Upper lobe of left lung (tissue), 6 donors: ENCODE measurements at regions not wholly inside any gene's neighbourhood (a gene's known extent, or its start where the extent isn't known, plus 50 kb on each side); places are given as distances from the start of the nearest gene placed in this dataset.

Experiments
- ATAC-seq, 2 donors: fragments of 200-7000 bp; cut with Tn5 transposase; one replicate each; pipeline ENCODE4 v1.9.1; 2022; ENCODE audit warnings: mild to moderate bottlenecking in 2 of 2, moderate library complexity in 2 of 2; ENCODE audit not compliant: low FRiP score in 2 of 2
- DNase-seq, 2 donors: peaks; one replicate each; pipeline ENCODE4 v3.0.0-alpha.2; 2019 to 2020
- H3K27ac ChIP-seq, 4 donors: fragments of 200-600 bp; sonication (generic); one replicate each; pipeline ENCODE4 v1.5.1; 2016 to 2019
- H3K27me3 ChIP-seq, 4 donors: fragments of 200-600 bp; sonication (generic); one replicate each; pipeline ENCODE4 v1.5.1; 2017 to 2019
- H3K36me3 ChIP-seq, 4 donors: fragments of 200-600 bp; sonication (generic); one replicate each; pipeline ENCODE4 v1.5.1; 2016 to 2019
- H3K4me1 ChIP-seq, 4 donors: fragments of 200-600 bp; sonication (generic); one replicate each; pipeline ENCODE4 v1.5.1; 2018 to 2019
- H3K4me3 ChIP-seq, 4 donors: fragments of 200-600 bp; sonication (generic); one replicate each; pipeline ENCODE4 v1.5.1; 2017 to 2019; ENCODE audit warnings: mild to moderate bottlenecking in 2 of 4, moderate library complexity in 1 of 4
- H3K9me3 ChIP-seq, 4 donors: fragments of 200-600 bp; sonication (generic); one replicate each; pipeline ENCODE4 v1.5.1; 2018 to 2019
- EP300 ChIP-seq, 4 donors: sonication (generic); formaldehyde crosslinking; IDR thresholded peaks; one replicate each; pipeline ENCODE4 v1.5.1; 2017; ENCODE audit warnings: antibody characterized with exemption in 4 of 4, control low read depth in 2 of 4
- POLR2A ChIP-seq, 4 donors: fragments of 450-650 bp; IDR thresholded peaks; one replicate each; pipeline ENCODE4 v1.5.1; 2016 to 2017; ENCODE audit warnings: antibody characterized with exemption in 4 of 4, mild to moderate bottlenecking in 2 of 4
- POLR2AphosphoS5 ChIP-seq, 2 donors: sonication (generic); formaldehyde crosslinking; IDR thresholded peaks; one replicate each; pipeline ENCODE4 v1.5.1; 2017; ENCODE audit warnings: antibody characterized with exemption in 2 of 2
- WGBS, 2 donors: methylation state at CpG; one replicate each; pipeline ENCODE4 v1.1.5; 2017 to 2018; 5-methylcytosine and 5-hydroxymethylcytosine counted together
- TF ChIP-seq, protein P1 (sequence below), 6 experiments: fragments of 450-650 bp in 4 of 6; fragments of 200-600 bp in 2 of 6; sonication (generic) in 2 of 6; IDR thresholded peaks; one replicate each; pipeline ENCODE4 v1.5.1; 2016 to 2019; ENCODE audit warnings: antibody characterized with exemption in 6 of 6
- donor health status: DM: no; HTN: no; CAD: no; lungs with moderate emphysema.
- donor health status: DM: no; HTN: yes; CAD: no; lungs with severe emphysema.

DNA sequence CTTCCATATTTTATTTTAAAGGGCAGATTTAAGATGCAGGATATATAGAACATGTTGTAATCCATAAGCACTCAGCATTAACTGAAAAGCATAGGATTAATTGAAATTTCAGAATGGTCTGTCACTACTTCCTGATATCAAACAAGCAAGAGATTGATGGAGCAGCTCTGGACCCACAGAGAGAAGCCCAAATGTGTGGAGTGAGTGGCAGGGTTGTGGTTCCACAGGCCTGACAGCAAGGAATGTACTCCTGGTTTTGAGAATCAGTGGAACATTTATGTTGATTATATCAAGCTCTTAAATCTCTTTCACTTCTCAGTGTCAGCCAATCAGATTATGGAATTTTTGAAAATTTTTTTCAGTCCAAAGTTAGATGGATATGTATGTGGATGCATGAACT, 267.6 kb upstream of the PRICKLE1 start:
- Histone ChIP-seq H3K27me3 (no peaks in the 10 kb centered on the region), H3K4me1 (peaks cover 0 to 3% (median 0%) of the 10 kb centered on the region in 4 donors), H3K9me3 (no peaks in the 10 kb centered on the region), H3K27ac (no peak overlapping the region), H3K36me3 (no peaks in the 10 kb centered on the region), H3K4me3 (no peak overlapping the region)
- ATAC-seq (no peak), DNase-seq (no peak)
- TF ChIP-seq, protein P1, sequence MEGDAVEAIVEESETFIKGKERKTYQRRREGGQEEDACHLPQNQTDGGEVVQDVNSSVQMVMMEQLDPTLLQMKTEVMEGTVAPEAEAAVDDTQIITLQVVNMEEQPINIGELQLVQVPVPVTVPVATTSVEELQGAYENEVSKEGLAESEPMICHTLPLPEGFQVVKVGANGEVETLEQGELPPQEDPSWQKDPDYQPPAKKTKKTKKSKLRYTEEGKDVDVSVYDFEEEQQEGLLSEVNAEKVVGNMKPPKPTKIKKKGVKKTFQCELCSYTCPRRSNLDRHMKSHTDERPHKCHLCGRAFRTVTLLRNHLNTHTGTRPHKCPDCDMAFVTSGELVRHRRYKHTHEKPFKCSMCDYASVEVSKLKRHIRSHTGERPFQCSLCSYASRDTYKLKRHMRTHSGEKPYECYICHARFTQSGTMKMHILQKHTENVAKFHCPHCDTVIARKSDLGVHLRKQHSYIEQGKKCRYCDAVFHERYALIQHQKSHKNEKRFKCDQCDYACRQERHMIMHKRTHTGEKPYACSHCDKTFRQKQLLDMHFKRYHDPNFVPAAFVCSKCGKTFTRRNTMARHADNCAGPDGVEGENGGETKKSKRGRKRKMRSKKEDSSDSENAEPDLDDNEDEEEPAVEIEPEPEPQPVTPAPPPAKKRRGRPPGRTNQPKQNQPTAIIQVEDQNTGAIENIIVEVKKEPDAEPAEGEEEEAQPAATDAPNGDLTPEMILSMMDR (IDR thresholded peaks at IDR 0.05): no peak
- TF ChIP-seq POLR2A (IDR thresholded peaks at IDR 0.05) (no peak), POLR2AphosphoS5 (IDR thresholded peaks at IDR 0.05) (no peak), EP300 (IDR thresholded peaks at IDR 0.05) (no peak)

DNA sequence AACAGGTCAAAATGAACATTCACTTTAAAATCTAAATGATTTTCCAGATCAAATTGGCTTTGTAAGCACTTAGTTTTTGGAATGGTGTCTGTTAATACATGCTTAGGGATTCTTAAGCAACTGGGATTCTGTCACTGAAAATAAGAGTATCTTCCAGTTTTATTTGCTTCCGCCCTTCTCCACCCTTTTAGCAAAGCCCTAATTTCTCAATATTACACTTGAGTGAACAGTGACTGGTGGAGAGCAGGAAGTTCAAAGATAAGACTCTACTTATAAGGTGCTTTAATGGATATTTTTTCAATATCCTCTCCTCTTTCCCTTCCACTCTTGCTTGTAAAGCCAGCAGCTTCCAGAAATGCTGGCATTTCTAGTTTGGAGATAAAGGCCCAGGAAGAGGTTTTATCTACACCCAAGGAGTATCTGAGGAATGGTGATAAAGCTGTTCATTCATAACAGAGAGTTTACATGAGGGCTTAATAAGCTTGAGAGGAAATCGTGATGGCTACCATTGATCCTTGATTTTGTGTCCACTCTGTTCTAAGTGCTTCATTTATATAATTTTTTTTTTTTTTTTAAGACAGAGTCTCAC, 265.9 kb upstream of the PRICKLE1 start:
- WGBS, 2 donors: 52 to 67% methylated on average over 2 of the region's 2 CpGs
- ATAC-seq: no peak
- no peak for DNase-seq

DNA sequence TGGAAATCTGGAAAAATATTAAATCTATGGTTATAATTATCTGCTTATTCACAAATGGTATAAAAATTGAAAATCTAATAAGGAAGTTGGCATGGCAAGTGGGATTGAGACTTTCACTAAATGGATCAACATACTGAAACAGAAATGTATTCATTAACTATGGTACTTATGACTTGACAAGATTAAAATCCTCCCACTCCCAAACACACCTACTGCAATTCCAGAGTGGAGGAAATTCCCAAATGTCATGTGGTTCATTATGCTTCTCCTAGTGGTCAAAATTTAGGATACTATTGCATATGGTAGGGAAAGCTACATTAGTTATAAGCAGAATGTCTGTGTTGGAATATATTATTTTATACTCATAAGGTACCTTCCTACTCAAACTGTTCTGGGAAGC, 265.3 kb upstream of the PRICKLE1 start:
- H3K27ac ChIP-seq: no peak overlapping the region
- H3K4me1 ChIP-seq: peaks cover 0 to 3% (median 0%) of the 10 kb centered on the region in 4 donors
- DNase-seq (no peak), ATAC-seq (no peak)
- H3K9me3 ChIP-seq: no peaks in the 10 kb centered on the region
- no peak overlapping the region for H3K4me3 ChIP-seq
- no peaks in the 10 kb centered on the region for H3K36me3 ChIP-seq
- TF ChIP-seq POLR2A (IDR thresholded peaks at IDR 0.05) (no peak), EP300 (IDR thresholded peaks at IDR 0.05) (no peak)
- no peaks in the 10 kb centered on the region for H3K27me3 ChIP-seq

More for the DNA sequence above, 265.9 kb upstream of the PRICKLE1 start:
- Histone ChIP-seq H3K27me3 (no peaks in the 10 kb centered on the region), H3K4me1 (peaks cover 0 to 3% (median 0%) of the 10 kb centered on the region in 4 donors), H3K27ac (no peak overlapping the region), H3K4me3 (no peak overlapping the region), H3K36me3 (no peaks in the 10 kb centered on the region), H3K9me3 (no peaks in the 10 kb centered on the region)
- TF ChIP-seq POLR2A (IDR thresholded peaks at IDR 0.05): no peak
- TF ChIP-seq, protein P1 (IDR thresholded peaks at IDR 0.05): no peak
- no peak for TF ChIP-seq POLR2AphosphoS5 (IDR thresholded peaks at IDR 0.05)
- no peak for TF ChIP-seq EP300 (IDR thresholded peaks at IDR 0.05)

DNA sequence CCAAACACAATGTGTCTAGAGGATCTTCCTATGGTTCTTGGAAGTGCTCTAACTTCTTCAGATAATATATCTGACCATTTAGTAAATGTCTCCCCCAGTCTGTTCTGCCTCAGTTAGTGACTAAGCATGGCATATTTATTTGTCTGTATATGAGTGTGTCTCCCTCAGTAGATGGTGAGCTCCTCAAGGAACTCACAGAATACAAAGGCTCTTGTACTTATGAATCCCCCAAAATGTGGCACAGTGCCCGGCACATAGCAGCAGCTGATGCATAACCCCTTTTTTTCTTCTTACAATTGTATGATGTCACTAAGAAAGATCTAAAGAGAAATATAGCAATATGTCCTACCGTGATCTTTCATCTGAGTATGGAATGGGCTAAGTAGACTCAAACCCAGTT, 264.7 kb upstream of the PRICKLE1 start:
- Histone ChIP-seq H3K4me3 (no peak overlapping the region), H3K9me3 (no peaks in the 10 kb centered on the region), H3K27ac (no peak overlapping the region), H3K36me3 (no peaks in the 10 kb centered on the region), H3K27me3 (no peaks in the 10 kb centered on the region), H3K4me1 (peaks cover 0 to 3% (median 0%) of the 10 kb centered on the region in 4 donors)
- no peak for TF ChIP-seq EP300 (IDR thresholded peaks at IDR 0.05)
- TF ChIP-seq POLR2AphosphoS5 (IDR thresholded peaks at IDR 0.05): no peak
- TF ChIP-seq POLR2A (IDR thresholded peaks at IDR 0.05): no peak
- TF ChIP-seq, protein P1 (IDR thresholded peaks at IDR 0.05): no peak
- DNase-seq (no peak), ATAC-seq (no peak)
- 81 to 88% methylated on average over 2 of the region's 2 CpGs for WGBS, 2 donors

DNA sequence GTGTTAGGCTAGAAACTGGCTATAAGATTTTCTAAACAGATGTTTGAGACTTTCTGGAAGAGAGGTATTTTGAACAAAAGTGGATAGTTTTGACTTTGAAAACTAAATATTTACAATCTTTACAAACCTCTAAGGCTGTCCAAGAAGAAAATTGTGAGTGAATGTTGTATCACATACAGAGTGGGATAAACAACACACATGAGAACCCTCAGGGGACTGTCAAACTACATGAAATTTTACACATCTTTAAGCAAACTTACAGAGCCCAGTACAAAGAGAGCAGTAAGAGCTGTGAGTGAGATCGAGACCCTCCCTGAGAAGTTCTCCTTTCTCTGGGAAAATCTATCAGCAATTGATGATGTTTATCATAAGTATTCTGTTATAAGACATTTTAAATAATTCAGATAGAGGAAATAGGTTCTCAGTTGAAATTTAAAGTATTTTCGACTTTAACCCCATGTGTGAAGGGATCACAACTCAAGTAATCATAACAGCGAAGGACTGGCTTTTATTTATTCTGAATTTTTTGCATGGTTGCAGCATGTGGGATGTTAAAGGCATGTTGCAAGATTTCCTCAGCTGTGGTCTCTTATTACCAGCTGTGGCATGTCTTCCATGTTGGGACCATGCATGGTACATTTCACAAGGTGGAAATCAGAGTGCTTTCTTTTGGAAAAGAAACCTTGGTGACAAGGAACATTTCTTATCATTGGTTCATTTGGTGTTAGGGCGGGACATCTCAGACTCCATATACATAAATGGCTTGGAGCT, 264.0 kb upstream of the PRICKLE1 start:
- Histone ChIP-seq H3K4me1 (peaks cover 0 to 3% (median 0%) of the 10 kb centered on the region in 4 donors), H3K36me3 (no peaks in the 10 kb centered on the region), H3K27ac (no peak overlapping the region), H3K9me3 (no peaks in the 10 kb centered on the region), H3K27me3 (no peaks in the 10 kb centered on the region), H3K4me3 (no peak overlapping the region)
- WGBS, 2 donors: 77 to 89% methylated on average over 4 of the region's 4 CpGs
- TF ChIP-seq POLR2AphosphoS5 (IDR thresholded peaks at IDR 0.05) (no peak), POLR2A (IDR thresholded peaks at IDR 0.05) (no peak), EP300 (IDR thresholded peaks at IDR 0.05) (no peak)
- TF ChIP-seq, protein P1 (IDR thresholded peaks at IDR 0.05): no peak
- ATAC-seq: no peak
- no peak for DNase-seq
